GM19025 (cell line): ENCODE measurements at regions not wholly inside any gene's neighbourhood (a gene's known extent, or its start where the extent isn't known, plus 50 kb on each side); places are given as distances from the start of the nearest gene placed in this dataset.

ENCODE experiments used
- ATAC-seq: cut with Tn5 transposase; IDR thresholded peaks from one replicate; pipeline ENCODE4 v1.9.1; 2021; ENCODE audit warnings: mild to moderate bottlenecking, low read depth, moderate library complexity; ENCODE audit not compliant: unreplicated experiment

DNA sequence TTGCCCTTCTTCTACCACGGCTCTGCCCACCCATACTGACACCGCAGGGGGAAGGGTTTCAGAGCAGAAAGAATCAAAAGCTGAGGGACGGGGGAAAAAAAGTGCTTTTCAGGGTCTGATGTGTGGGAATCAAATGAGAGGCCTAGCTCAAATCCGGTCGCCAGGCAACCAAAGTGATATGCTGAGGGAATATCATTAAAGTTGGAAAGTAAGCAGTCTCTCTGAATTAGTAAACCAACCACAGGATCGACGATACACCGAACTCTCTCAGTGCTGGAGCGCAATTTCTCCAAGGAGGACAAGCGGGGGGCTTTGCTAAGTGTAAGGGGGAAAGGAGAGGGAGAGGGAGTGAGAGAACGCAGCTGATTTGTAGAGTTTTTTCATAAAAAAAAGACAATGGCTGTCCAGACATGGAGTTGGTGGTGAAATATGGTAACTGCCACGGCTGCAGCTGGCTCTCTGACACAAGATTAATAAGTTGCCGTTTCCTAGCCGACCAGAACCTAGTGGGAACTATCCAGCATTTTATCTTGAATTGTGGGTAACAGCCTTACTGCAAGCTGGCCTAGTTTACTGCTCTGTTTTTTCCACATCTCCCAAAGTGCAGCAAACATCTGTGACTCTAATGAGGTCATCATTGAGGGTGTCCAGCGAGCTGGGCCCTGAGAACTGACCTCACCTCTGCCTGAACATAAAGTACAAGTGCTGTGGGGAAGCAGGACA, 530.2 kb downstream of the SOX2 start:
- no peak for ATAC-seq

GRCh38 chr3:182242489-182242942, 530.8 kb downstream of the SOX2 start:
- ATAC-seq, result no peak

DNA sequence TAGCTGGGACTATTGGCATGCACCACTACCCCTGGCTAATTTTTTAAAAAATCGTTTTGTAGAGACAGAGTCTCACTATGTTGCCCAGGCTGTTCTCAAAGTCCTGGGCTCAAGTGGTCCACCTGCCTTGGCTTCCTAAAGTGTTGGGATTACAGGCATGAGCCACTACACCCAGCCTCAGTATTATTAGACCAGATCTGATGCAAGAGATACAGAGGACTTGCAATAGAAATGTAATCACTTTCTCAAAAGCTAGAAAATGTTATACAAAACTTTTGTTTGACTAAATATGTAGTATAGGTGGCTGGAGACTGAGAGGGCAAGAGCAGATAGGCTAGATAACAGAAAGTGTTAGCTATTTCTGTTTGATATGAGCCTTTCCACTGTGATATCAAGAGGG, 531.9 kb downstream of the SOX2 start:
- ATAC-seq, result no peak

DNA sequence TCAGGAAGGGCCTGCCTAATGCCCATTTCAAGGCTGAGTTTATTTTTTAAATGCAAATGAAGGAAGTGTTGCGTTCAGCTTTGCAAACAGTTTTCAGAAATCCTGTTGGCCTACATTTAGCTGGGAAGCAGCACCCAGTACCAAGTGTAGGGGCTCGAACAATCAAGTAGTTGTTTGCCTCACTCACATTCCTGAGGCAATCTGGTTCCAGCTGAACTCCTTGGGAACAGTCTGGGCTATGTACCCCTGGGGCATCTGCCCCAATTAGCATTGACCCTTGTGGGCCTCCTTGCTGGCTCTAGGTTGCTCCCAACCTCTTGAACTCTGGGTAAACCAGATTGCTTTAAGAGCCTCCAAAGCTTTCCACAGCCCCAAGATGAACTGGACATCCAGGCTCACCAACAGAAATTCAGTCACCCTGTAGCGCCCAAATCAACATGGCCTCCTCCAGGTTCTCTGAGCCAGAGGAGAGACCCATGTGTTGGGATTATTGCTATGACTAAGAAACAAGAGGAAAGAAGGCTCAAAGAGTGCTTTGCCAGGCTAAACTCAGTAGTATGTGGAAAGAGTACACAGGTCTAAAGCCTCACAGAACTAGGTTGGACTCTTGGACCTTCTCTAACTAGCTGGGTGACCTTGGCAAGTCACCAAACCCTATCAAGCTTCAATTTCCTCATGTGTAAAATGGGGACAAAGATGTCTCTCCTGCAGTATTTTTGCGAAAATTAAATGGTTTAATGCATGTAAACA, 532.7 kb downstream of the SOX2 start:
- no peak for ATAC-seq

- ATAC-seq, result no peak
These were observed 533.3 kb downstream of the SOX2 start for GRCh38 chr3:182245059-182245458.

DNA sequence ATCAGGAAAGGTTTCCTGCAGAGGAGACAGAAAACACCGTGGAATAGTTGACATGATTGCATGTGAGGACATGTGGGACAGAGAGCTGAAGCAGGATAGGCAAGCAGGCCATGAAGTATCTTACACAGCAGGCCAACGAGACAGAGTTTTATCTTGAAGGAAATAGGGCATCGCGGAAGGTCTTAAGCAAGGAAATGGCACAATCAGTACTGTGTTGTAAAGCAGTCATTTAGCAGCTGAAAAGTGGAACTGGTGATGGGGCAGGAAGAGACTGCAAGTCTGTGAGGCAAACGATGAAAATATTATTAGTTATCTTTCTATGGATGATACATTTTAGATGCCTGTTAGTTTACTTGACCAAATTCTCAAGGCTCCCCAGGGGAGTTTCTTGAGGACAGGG, 535.1 kb downstream of the SOX2 start:
- ATAC-seq, result no peak

- ATAC-seq, result no peak
These were observed 536.7 kb downstream of the SOX2 start for GRCh38 chr3:182248349-182248880.

DNA sequence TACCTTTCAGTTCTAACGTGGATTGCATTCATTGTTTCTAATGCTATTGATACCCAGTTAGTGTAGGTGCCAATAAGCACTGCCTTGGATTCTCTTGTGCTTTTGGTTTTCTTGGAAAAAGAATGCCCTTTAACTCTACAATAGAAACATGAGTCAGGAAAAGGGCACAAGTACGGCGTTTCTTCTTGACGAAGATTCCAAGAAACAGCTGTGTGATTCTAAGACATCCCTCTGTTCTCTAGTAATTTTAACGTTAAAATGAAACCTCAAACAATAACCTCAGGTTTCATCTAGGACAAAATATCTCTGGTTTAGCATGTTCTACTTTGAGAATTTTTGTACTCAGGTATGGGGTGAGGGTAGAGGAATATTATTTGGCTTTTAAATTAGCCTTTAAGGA, 540.5 kb upstream of the ATP11B start:
- no peak for ATAC-seq

DNA sequence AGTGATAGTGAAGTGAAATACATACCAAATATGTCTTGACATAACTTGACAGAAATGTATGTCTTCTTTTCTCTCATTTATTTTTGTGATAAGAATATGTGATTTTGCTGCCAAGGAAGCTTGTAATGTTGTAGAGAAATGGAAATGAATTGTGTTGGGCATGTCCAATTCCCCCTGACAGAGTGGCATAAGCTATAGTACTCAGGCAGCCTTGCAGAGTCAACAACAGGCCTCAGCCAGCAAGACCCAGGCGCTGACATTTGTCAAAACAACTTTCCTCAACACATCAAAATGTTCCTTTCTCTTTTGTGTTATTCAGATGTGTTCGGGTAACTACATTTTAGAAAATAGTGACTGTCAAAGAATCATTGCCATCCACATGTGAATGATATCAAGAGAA, 538.1 kb upstream of the ATP11B start:
- ATAC-seq, result no peak

- no peak for ATAC-seq
These were observed 535.9 kb upstream of the ATP11B start for GRCh38 chr3:182257361-182257760.

DNA sequence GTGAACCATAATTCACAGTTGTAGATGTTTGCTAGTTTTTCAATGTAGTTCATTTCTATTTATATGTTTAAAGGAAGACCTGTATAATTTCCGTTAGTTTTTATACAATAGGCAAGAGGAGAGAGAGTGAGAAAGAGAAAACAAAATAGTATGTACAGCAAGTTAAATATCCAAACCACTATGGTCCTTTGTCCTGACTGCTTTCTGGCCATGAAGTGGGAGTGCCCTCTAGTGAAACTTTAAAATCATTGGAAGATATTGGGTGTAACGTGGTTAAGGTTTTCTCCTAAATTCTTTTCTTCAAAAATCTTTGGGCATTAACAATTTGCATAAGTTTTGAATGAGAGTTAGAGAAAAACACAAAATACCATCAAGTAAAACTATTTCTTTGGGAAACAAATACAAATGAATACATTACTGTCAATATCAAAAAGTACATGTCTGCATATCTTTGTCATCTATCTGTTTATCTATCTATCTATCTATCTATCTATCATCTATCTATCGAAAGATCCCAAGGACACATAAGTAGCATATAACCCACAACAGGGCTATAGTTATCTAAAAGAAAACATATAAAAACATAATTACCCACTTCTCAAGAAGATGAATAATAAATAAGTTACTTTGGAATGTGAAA, 534.6 kb upstream of the ATP11B start:
- no peak for ATAC-seq

GRCh38 chr3:182259579-182259978, 533.7 kb upstream of the ATP11B start:
- no peak for ATAC-seq

- ATAC-seq, result no peak
These were observed 532.3 kb upstream of the ATP11B start for GRCh38 chr3:182261041-182261440.

DNA sequence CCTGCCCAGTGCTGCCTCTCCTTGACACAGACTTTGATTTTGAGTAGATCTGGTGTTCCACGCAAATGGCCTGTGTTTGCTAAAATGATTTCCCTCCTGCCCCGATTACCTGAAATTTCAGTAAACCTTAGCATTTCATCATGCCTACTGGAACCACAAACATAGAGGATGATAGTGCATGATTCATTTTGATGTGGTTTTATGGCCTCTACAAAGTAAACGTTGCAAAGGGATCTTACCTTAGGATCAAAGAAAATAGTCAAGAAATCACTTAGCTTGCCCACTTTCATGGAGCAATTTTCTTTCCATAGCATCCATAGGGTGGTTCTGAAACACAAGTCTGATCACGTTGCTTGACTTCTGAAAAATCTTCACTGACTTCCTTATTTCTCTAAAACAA, 524.6 kb upstream of the ATP11B start:
- ATAC-seq, result no peak

GRCh38 chr3:182276512-182276911, 516.8 kb upstream of the ATP11B start:
- ATAC-seq, result no peak

DNA sequence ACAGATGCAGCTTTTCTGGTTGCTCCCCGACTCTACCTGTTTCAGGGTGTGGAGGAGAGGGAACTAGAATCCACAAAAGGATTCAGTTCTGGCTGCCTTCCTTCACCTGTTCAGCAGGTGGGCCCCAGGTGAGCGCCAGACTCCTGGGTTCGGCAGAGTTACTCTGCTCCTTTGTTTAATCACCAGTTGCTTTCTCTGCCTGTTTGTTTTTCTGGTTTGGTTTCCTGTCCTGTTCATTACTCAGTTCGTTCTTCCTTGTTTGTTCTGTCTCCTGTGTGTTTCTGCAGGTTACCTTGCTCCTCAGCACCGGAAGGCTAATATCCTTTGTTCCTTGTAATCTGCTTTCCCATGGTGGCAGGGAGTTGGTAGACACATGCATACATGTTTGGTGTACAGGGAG, 508.5 kb upstream of the ATP11B start:
- ATAC-seq, result no peak

GRCh38 chr3:182292591-182292990, 500.7 kb upstream of the ATP11B start:
- ATAC-seq, result no peak

GRCh38 chr3:182294256-182294655, 499.0 kb upstream of the ATP11B start:
- ATAC-seq, result no peak

DNA sequence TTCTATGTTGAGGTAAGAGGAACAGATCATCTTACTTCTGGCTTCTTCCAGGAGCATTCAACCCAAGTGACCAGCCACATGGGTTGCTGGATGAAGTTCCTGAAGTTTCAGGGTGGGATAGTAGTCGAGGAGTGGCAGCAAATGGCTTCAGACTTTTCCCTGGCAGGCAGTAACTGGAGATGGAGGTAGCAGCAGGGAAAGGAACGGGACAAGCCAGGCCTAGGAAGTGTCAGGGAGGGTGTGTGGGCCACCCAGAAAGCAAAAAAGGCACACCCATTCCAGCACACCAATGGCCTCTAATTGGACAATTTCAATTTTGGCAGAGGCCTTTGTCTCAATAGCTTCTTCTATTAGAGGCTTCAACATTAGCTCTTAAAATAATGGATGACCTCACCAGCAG, 498.6 kb upstream of the ATP11B start:
- ATAC-seq, result no peak

DNA sequence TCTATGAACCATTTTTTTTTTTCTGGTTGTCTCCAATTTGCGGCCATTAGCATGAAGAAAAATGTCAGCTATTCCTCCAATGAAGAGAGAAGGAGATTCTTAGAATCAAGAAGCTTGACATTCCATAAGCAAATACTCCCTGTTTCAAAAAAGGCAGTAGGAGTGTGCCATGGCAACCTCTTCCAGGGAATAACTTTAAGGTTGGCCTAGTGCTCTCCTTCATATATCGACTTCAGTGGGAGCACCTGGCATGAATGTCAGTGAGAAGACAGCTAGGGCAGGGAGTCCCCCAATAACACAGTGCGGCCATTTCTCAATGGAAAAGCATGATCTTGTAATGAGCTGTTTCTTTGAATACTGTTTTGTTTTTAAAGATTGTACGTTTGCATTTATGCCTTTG, 493.0 kb upstream of the ATP11B start:
- no peak for ATAC-seq

DNA sequence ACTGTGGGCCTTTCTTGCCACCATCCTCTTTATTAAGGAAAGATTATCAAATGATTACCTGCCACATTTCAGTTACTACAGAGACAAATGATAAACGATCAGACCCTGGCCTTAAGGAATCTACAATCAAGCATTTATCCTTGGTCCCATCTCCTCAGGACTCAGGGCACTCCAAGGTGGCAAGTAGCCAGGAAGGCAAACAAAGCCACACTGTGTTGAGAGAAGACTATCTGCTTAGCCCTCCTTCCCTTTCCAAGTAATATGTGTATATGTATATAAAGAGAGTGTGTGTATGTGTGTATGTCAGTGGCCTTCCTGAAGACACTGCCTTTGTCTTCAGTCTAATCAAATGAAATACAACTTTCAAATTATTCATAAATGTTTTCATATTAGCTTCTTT, 490.1 kb upstream of the ATP11B start:
- no peak for ATAC-seq
